Sigmoid colon (tissue), 6 donors: ENCODE measurements at regions not wholly inside any gene's neighbourhood (a gene's known extent, or its start where the extent isn't known, plus 50 kb on each side); places are given as distances from the start of the nearest gene placed in this dataset.
A peak's percentile ranks its signal among the peaks of the same experiment; 100 is the strongest.
"Not testable (repeated sequence)": the region's sequence is repeated elsewhere in the genome, so short reads cannot be mapped to it uniquely, and the experiment has no call there.

Experiments used
- DNase-seq: peaks from one replicate; pipeline ENCODE4 v3.0.0-alpha.2; 2019
- H3K27ac ChIP-seq, 4 donors: fragments of 200-600 bp; sonication (generic); one replicate each; pipeline ENCODE4 v1.5.1; 2016 to 2019; ENCODE audit warnings: mild to moderate bottlenecking in 1 of 4
- H3K27me3 ChIP-seq, 3 donors: fragments of 200-600 bp; sonication (generic); one replicate each; pipeline ENCODE4 v1.5.1; 2019; ENCODE audit warnings: mild to moderate bottlenecking in 1 of 3
- H3K36me3 ChIP-seq, 4 donors: fragments of 200-600 bp; sonication (generic); one replicate each; pipeline ENCODE4 v1.5.1; 2016 to 2019
- H3K4me1 ChIP-seq, 4 donors: fragments of 200-600 bp; sonication (generic); one replicate each; pipeline ENCODE4 v1.5.1; 2017 to 2019
- H3K4me3 ChIP-seq, 4 donors: fragments of 200-600 bp; sonication (generic); one replicate each; pipeline ENCODE4 v1.5.1; 2017 to 2019; ENCODE audit warnings: mild to moderate bottlenecking in 2 of 4, moderate library complexity in 1 of 4
- H3K9me3 ChIP-seq, 4 donors: fragments of 200-600 bp in 3 of 4; sonication (generic) in 3 of 4; one replicate each; pipeline versions ENCODE4 v1.5.1 to v1.6.1; 2013 to 2019
- POLR2A ChIP-seq, 2 donors: fragments of 450-650 bp; IDR thresholded peaks; one replicate each; pipeline ENCODE4 v1.6.1; 2016; ENCODE audit warnings: antibody characterized with exemption in 2 of 2, mild to moderate bottlenecking in 2 of 2, moderate library complexity in 2 of 2
- POLR2AphosphoS5 ChIP-seq, 4 donors: sonication (generic); formaldehyde crosslinking; IDR thresholded peaks; one replicate each; pipeline ENCODE4 v1.6.1; 2017; ENCODE audit warnings: antibody characterized with exemption in 4 of 4
- WGBS, 2 donors: extraction: QIAGEN DNeasy Blood & Tissue Kit; methylation state at CpG; one replicate each; pipeline ENCODE4 v1.1.7; 2013; 5-methylcytosine and 5-hydroxymethylcytosine counted together
- intact Hi-C: fragments of 100-400 bp; cut with DNase I; formaldehyde crosslinking; loops from one replicate; pipeline ENCODE4 v1.15.1; 2023
- donor health status: healthy with polysubstance abuse.
- donor health status: healthy.

DNA sequence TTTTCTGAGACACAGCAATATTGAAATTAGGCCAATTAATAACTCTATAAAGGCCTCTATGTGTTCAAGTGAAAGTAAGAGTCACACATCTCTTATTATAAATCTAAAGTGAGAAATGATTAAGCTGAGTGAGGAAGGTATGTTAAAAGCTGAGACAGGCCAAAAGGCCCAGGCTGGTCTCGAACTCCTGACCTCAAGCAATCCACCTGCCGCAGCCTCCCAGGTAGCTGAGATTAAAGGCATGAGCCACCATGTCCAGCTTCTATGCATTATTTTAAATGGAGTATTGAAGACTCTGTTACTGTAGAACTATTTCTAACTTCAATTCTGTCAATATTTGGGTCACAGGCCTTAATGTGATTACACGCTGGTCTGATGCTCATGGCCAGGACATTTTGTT lies 1706.9 kb downstream of the SPATA31A7 start:
- H3K9me3 ChIP-seq, DNase-seq, H3K27me3 ChIP-seq, H3K4me3 ChIP-seq, H3K4me1 ChIP-seq, H3K27ac ChIP-seq, H3K36me3 ChIP-seq, intact Hi-C loops: not testable (repeated sequence)
- 92 to 97% methylated on average over 2 of the region's 3 CpGs for WGBS, 2 donors

GRCh38 chr9:62897411-62898225 lies 1707.8 kb downstream of the SPATA31A7 start:
- intact Hi-C loops, H3K36me3 ChIP-seq, H3K27me3 ChIP-seq, H3K9me3 ChIP-seq, H3K4me1 ChIP-seq: not testable (repeated sequence)
- Histone ChIP-seq H3K4me3 (peak overlapping the region; percentile 33 to 50 (median 40)), H3K27ac (peak overlapping the region; percentile 62 to 85 (median 73))
- DNase-seq: peak; percentile 79
- 2 to 3% methylated on average over 48 of the region's 48 CpGs for WGBS, 2 donors
- TF ChIP-seq POLR2A (IDR thresholded peaks at IDR 0.05): peak in 1 of 2 donors; percentile 11
- peak in 3 of 4 donors; percentile 50 to 77 (median 55) for TF ChIP-seq POLR2AphosphoS5 (IDR thresholded peaks at IDR 0.05)

GRCh38 chr9:62899666-62900065 lies 1709.8 kb downstream of the SPATA31A7 start:
- H3K27me3 ChIP-seq, intact Hi-C loops, H3K4me3 ChIP-seq, H3K27ac ChIP-seq, H3K36me3 ChIP-seq, DNase-seq, H3K9me3 ChIP-seq, H3K4me1 ChIP-seq: not testable (repeated sequence)
- WGBS, 2 donors: 89 to 91% methylated on average over 3 of the region's 4 CpGs

- H3K27me3 ChIP-seq, H3K9me3 ChIP-seq, H3K36me3 ChIP-seq, H3K27ac ChIP-seq, intact Hi-C loops, H3K4me1 ChIP-seq, H3K4me3 ChIP-seq: not testable (repeated sequence)
- DNase-seq: peak; percentile 62
- 91 to 93% methylated on average over 3 of the region's 3 CpGs for WGBS, 2 donors
Measured at GRCh38 chr9:62904061-62904460, 1714.2 kb downstream of the SPATA31A7 start.

GRCh38 chr9:62905722-62906121 lies 1715.9 kb downstream of the SPATA31A7 start:
- intact Hi-C loops, H3K27me3 ChIP-seq, H3K4me1 ChIP-seq, H3K4me3 ChIP-seq, H3K9me3 ChIP-seq, H3K36me3 ChIP-seq, H3K27ac ChIP-seq, DNase-seq: not testable (repeated sequence)
- 93 to 98% methylated on average over 2 to 3 of the region's 5 CpGs for WGBS, 2 donors

- DNase-seq, H3K4me3 ChIP-seq, H3K9me3 ChIP-seq, H3K4me1 ChIP-seq, H3K36me3 ChIP-seq, H3K27ac ChIP-seq, intact Hi-C loops, H3K27me3 ChIP-seq: not testable (repeated sequence)
- WGBS, 2 donors: 90 to 92% methylated on average over 6 to 8 of the region's 11 CpGs
Measured at GRCh38 chr9:62907866-62908265, 1718.0 kb downstream of the SPATA31A7 start.

DNA sequence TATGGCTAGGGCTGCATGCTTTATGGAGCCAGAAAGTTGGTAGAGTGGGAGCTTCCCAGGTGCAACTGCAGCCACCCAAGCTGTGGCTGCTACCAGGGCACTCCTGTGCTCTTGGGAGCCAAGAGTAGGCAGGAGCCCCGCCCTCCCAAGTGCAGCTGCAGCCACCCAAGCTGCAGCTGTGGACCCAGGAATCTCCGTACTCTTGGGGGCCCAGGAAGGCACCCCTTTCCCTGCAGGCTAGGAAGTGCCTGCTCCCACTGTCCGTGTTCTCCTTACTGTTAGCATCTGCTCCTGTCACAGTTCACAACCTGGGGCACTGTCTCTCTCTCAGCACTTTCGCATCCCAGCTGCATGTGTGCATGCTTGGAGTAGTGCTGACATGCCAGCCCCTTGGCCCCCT lies 1718.4 kb downstream of the SPATA31A7 start:
- H3K9me3 ChIP-seq, intact Hi-C loops, H3K27ac ChIP-seq, H3K4me1 ChIP-seq, H3K36me3 ChIP-seq, H3K27me3 ChIP-seq, H3K4me3 ChIP-seq: not testable (repeated sequence)
- DNase-seq: peak; percentile 47
- 64 to 73% methylated on average over 3 of the region's 4 CpGs for WGBS, 2 donors

- H3K4me3 ChIP-seq, H3K36me3 ChIP-seq, H3K27me3 ChIP-seq, H3K27ac ChIP-seq, H3K9me3 ChIP-seq, H3K4me1 ChIP-seq, intact Hi-C loops: not testable (repeated sequence)
- DNase-seq: peak; percentile 64
- WGBS, 2 donors: 85 to 91% methylated on average over 4 of the region's 8 CpGs
Measured at GRCh38 chr9:62909447-62909846, 1719.6 kb downstream of the SPATA31A7 start.

DNA sequence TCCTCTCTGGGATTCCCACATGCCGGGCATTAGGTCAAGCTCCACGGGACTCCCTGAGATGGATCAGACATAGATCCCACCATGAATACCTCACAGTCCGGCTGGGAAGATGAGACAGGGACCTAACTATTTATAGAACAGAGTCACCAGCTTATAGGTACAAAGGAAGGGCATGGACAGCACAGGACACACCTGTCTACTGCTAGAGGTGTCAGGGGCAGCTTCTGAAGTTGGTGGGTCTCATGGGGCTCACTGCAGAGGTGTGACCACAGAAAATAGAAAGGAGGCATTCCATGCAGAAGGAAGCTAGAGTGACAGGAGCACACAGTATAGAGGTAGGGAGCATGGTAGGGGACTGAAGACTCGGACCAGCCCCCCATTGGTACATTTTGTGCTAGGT lies 1722.4 kb downstream of the SPATA31A7 start:
- H3K4me1 ChIP-seq, DNase-seq, H3K27me3 ChIP-seq, H3K9me3 ChIP-seq, H3K36me3 ChIP-seq, H3K27ac ChIP-seq, H3K4me3 ChIP-seq, intact Hi-C loops: not testable (repeated sequence)
- no CpG with 5 or more reads among the region's 4 CpGs for WGBS, 2 donors

- DNase-seq, H3K27me3 ChIP-seq, intact Hi-C loops, H3K4me1 ChIP-seq, H3K36me3 ChIP-seq, H3K27ac ChIP-seq, H3K4me3 ChIP-seq, H3K9me3 ChIP-seq: not testable (repeated sequence)
- 35 to 38% methylated on average over 10 of the region's 21 CpGs for WGBS, 2 donors
Measured at GRCh38 chr9:62915168-62915567, 1725.3 kb downstream of the SPATA31A7 start.

DNA sequence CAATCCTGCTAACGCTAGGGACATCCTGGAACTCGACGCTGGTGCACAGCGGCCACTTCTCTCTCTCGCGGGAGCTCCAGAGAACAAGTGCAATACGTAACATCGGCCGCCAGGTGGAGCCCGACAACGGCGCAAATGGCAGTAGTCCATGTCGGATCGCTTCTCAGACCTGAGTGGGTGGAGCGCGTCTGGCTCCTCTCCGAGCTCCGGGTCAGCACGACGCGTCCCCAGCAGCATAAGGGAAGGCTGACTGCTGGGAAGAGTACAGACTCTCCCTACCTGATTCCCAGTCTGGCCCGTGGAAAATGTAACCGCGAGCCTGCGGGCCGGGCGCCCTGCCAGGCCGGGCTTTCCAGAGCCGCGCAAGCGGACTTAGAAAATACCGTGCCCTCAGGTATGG lies 1725.8 kb downstream of the SPATA31A7 start:
- 1 to 3% methylated on average over 12 to 13 of the region's 32 CpGs for WGBS, 2 donors
- DNase-seq, H3K36me3 ChIP-seq, H3K27me3 ChIP-seq, H3K4me1 ChIP-seq, H3K9me3 ChIP-seq, H3K27ac ChIP-seq, H3K4me3 ChIP-seq, intact Hi-C loops: not testable (repeated sequence)

DNA sequence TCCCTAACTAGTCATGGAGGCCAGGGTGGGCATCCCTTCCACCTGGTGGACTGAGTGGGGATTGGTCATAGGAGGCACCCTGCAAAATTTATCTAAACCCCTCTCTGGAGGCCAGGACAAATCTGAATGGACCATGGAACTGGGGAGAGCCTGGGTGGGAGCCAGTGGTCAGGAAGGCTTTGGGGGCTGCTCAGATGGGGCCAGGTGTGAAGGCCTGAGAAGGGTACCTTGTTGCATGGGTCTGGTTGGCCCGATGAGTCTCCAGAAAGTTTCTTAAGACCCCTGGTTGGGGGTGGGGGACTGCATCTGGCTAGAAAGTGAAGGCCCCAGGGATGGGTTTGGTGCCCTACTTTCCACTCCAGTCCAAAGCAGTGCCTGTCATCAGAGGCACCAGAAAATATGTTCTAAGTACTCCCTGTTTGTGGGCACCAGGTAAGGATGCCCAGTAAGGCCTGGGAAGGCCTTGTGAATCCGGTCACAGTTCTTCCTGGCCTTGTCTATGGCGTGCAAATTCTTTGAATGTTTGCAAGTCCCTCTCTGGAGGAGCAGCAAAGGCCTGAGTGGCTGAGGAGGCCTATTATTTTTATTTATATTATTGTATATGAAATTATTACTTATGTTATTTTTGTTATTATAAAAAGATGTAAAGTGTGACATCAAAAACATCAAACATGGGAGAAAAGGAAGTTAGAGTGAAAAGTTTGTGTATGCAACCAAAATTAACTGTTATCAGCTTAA lies 1729.0 kb downstream of the SPATA31A7 start:
- DNase-seq, H3K36me3 ChIP-seq, H3K27ac ChIP-seq, H3K27me3 ChIP-seq, intact Hi-C loops, H3K9me3 ChIP-seq, H3K4me3 ChIP-seq, H3K4me1 ChIP-seq: not testable (repeated sequence)
- 92 to 94% methylated on average over 3 of the region's 3 CpGs for WGBS, 2 donors

DNA sequence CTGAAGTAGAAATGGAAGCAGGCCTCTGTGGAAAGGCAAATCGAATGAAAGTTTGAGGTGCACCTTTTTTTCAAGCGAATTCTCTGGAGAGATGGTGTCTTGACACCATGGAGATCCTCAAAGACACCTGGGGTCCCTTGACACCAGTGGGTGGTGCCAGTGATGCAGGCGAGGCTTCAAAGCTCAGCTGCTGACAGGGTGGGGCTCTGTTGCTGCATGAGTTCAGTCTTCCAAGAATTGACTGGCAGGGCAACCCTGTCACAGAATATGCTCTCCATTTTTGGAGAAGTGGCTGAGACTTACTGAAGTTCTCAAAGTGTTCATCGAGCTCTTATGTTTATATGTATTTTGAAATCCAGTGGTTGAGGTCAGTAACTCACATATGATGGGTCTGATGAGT lies 1741.6 kb downstream of the SPATA31A7 start:
- H3K4me3 ChIP-seq, intact Hi-C loops, H3K27ac ChIP-seq, H3K4me1 ChIP-seq, DNase-seq, H3K36me3 ChIP-seq, H3K9me3 ChIP-seq, H3K27me3 ChIP-seq: not testable (repeated sequence)
- no CpG with 5 or more reads among the region's 4 CpGs for WGBS, 2 donors
